ENCODE measurements at regions not wholly inside any gene's neighbourhood (a gene's known extent, or its start where the extent isn't known, plus 50 kb on each side); places are given as distances from the start of the nearest gene placed in this dataset.

GRCh38 chr2:128399690-128400291, 81.1 kb upstream of the HS6ST1 start:
- DNase-seq (ENCODE audit: low read depth in 4 of 4, low spot score in 3 of 4), result no peak

GRCh38 chr2:128401680-128402079, 83.0 kb upstream of the HS6ST1 start:
- DNase-seq (ENCODE audit: low read depth in 4 of 4, low spot score in 3 of 4), result no peak

- DNase-seq (ENCODE audit: low read depth in 4 of 4, low spot score in 3 of 4), result no peak
Observed at GRCh38 chr2:128402911-128403670, 84.4 kb upstream of the HS6ST1 start.

- no peak for DNase-seq (ENCODE audit: low read depth in 4 of 4, low spot score in 3 of 4)
Observed at GRCh38 chr2:128403814-128404708, 85.4 kb upstream of the HS6ST1 start.

- DNase-seq (ENCODE audit: low read depth in 4 of 4, low spot score in 3 of 4), result no peak
Observed at GRCh38 chr2:128404709-128405466, 86.2 kb upstream of the HS6ST1 start.

GRCh38 chr2:128405467-128405900, 86.8 kb upstream of the HS6ST1 start:
- no peak for DNase-seq (ENCODE audit: low read depth in 4 of 4, low spot score in 3 of 4)

- no peak for DNase-seq (ENCODE audit: low read depth in 4 of 4, low spot score in 3 of 4)
Observed at GRCh38 chr2:128405981-128406613, 87.4 kb upstream of the HS6ST1 start.

GRCh38 chr2:128406736-128407554, 88.3 kb upstream of the HS6ST1 start:
- no peak for DNase-seq (ENCODE audit: low read depth in 4 of 4, low spot score in 3 of 4)

- no peak for DNase-seq (ENCODE audit: low read depth in 4 of 4, low spot score in 3 of 4)
Observed at GRCh38 chr2:128408349-128409305, 90.0 kb upstream of the HS6ST1 start.

GRCh38 chr2:128409326-128410034, 90.8 kb upstream of the HS6ST1 start:
- DNase-seq (ENCODE audit: low read depth in 4 of 4, low spot score in 3 of 4), result no peak

GRCh38 chr2:128410035-128410757, 91.5 kb upstream of the HS6ST1 start:
- DNase-seq (ENCODE audit: low read depth in 4 of 4, low spot score in 3 of 4), result no peak

GRCh38 chr2:128410758-128411215, 92.1 kb upstream of the HS6ST1 start:
- DNase-seq (ENCODE audit: low read depth in 4 of 4, low spot score in 3 of 4), result no peak

GRCh38 chr2:128411431-128411830, 92.8 kb upstream of the HS6ST1 start:
- no peak for DNase-seq (ENCODE audit: low read depth in 4 of 4, low spot score in 3 of 4)

- no peak for DNase-seq (ENCODE audit: low read depth in 4 of 4, low spot score in 3 of 4)
Observed at GRCh38 chr2:128412181-128412871, 93.7 kb upstream of the HS6ST1 start.

GRCh38 chr2:128413014-128413717, 94.5 kb upstream of the HS6ST1 start:
- DNase-seq (ENCODE audit: low read depth in 4 of 4, low spot score in 3 of 4), result no peak
